ENCODE measurements at regions not wholly inside any gene's neighbourhood (a gene's known extent, or its start where the extent isn't known, plus 50 kb on each side); places are given as distances from the start of the nearest gene placed in this dataset.

DNA sequence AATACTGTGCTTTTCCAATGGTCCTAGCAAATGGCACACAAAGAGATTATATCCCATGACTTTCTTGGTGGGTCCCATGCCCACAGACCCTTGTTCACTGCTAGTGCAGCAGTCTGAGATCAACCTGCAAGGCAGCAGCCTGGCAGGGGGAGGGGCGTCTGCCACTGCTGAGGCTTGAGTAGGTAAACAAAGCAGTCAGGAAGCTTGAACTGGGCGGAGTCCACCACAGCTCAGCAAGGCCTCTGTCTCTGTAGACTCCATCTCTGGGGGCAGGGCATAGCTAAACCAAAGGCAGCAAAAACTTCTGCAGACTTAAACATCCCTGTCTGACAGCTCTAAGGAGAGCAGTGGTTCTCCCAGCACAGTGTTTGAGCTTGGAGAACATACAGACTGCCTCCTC lies 82.9 kb downstream of the ZNF737 start:
- Histone ChIP-seq H3K36me3 (no peaks in the 10 kb centered on the region), H3K4me1 (no peaks in the 10 kb centered on the region), H3K9me3 (peaks cover 0 to 98% (median 9%) of the 10 kb centered on the region in 8 donors), H3K27ac (no peak overlapping the region), H3K4me3 (no peak overlapping the region), H3K27me3 (replicated peaks in 1 of 7) (no peaks in the 10 kb centered on the region)
- TF ChIP-seq POLR2A (IDR thresholded peaks at IDR 0.05) (no peak), POLR2AphosphoS5 (IDR thresholded peaks at IDR 0.05) (no peak)
- TF ChIP-seq, protein P1, sequence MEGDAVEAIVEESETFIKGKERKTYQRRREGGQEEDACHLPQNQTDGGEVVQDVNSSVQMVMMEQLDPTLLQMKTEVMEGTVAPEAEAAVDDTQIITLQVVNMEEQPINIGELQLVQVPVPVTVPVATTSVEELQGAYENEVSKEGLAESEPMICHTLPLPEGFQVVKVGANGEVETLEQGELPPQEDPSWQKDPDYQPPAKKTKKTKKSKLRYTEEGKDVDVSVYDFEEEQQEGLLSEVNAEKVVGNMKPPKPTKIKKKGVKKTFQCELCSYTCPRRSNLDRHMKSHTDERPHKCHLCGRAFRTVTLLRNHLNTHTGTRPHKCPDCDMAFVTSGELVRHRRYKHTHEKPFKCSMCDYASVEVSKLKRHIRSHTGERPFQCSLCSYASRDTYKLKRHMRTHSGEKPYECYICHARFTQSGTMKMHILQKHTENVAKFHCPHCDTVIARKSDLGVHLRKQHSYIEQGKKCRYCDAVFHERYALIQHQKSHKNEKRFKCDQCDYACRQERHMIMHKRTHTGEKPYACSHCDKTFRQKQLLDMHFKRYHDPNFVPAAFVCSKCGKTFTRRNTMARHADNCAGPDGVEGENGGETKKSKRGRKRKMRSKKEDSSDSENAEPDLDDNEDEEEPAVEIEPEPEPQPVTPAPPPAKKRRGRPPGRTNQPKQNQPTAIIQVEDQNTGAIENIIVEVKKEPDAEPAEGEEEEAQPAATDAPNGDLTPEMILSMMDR (IDR thresholded peaks at IDR 0.05 in 8 of 11, conservative IDR thresholded peaks at IDR 0.05 in 3 of 11) = no peak
- WGBS, 5 donors = 53 to 75% (median 68%) methylated on average over 2 of the region's 2 CpGs
- intact Hi-C loops (cut with DNase I; ENCODE audit: low total_unique reads) = no loop called here
- DNase-seq = no peak

DNA sequence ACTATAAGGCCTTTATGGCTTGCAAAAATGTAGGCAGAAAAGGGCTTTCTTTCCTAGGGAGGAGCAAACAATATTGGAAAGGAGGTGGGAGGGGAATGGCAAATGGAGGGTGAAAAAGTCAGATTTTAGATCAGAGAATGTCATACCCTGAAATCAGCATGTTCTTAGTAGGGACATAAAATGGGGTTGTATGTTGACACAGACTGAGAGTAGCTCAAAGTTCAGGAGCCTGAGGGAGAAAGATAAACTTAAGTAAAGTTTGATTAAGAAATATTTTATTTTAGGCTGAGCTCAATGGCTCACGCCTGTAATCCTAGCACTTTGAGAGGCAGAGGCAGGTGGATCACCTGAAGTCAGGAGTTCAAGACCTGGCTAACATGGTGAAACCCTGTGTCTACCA lies 83.8 kb downstream of the ZNF737 start:
- H3K4me1 ChIP-seq = no peaks in the 10 kb centered on the region
- intact Hi-C loops (cut with DNase I; ENCODE audit: low total_unique reads) = no loop called here
- H3K36me3 ChIP-seq = no peaks in the 10 kb centered on the region
- no peaks in the 10 kb centered on the region for H3K27me3 ChIP-seq (replicated peaks in 1 of 7)
- TF ChIP-seq POLR2AphosphoS5 (IDR thresholded peaks at IDR 0.05) (no peak), POLR2A (IDR thresholded peaks at IDR 0.05) (no peak)
- TF ChIP-seq, protein P1 (IDR thresholded peaks at IDR 0.05 in 8 of 11, conservative IDR thresholded peaks at IDR 0.05 in 3 of 11) = no peak
- peaks cover 0 to 98% (median 8%) of the 10 kb centered on the region in 8 donors for H3K9me3 ChIP-seq
- no peak for DNase-seq
- no peak overlapping the region for H3K4me3 ChIP-seq
- H3K27ac ChIP-seq = no peak overlapping the region
- WGBS, 5 donors = 71 to 92% (median 79%) methylated on average over 1 of the region's 1 CpG

DNA sequence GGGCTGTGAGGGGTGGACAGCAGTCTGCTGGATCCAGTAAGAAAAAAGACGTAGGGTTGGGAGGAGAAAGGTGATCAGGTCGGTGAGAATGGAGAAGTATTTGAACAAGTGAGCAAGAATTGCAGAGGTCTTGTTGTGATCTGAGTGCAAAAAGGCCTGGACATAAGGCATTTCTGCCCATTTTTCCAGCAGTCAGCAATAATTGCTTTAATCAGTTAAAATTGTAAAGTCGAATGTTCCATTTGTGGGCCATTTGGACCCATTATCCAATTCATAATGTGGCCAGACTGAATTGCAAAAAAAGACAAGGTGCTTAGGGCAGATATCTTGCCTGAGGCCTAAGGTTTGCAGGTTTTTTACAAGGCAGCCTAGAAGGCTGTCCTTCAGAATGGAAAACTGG lies 86.1 kb downstream of the ZNF737 start:
- no peak overlapping the region for H3K27ac ChIP-seq
- WGBS, 5 donors = 79 to 90% (median 82%) methylated on average over 3 of the region's 3 CpGs
- intact Hi-C loops (cut with DNase I; ENCODE audit: low total_unique reads) = no loop called here
- no peaks in the 10 kb centered on the region for H3K27me3 ChIP-seq (replicated peaks in 1 of 7)
- no peak overlapping the region for H3K4me3 ChIP-seq
- no peak for DNase-seq
- TF ChIP-seq, protein P1 (IDR thresholded peaks at IDR 0.05 in 8 of 11, conservative IDR thresholded peaks at IDR 0.05 in 3 of 11) = no peak
- TF ChIP-seq POLR2A (IDR thresholded peaks at IDR 0.05) = no peak
- no peak for TF ChIP-seq POLR2AphosphoS5 (IDR thresholded peaks at IDR 0.05)
- H3K36me3 ChIP-seq = no peaks in the 10 kb centered on the region
- peaks cover 0 to 98% (median 13%) of the 10 kb centered on the region in 8 donors for H3K9me3 ChIP-seq
- H3K4me1 ChIP-seq = no peaks in the 10 kb centered on the region

DNA sequence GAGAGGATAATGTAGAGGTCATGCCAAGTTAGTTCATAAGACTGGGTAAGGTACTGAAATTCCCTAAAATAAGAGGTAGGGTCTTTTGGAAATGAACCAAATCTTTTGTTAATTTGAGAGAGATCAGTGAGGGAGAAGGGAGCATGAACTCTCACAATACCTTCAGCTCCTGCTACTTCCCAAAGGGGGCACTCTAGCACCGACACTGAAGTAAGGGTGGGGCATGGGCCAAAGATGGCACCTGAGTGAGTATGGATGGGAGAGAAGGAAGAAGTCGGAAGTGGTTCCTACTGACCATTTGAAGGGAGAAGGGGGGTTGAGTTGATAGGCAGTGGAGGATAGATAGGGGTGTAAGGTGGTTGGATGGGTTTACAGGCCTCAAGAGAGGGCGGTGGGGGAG lies 86.6 kb downstream of the ZNF737 start:
- H3K36me3 ChIP-seq = no peaks in the 10 kb centered on the region
- no peaks in the 10 kb centered on the region for H3K27me3 ChIP-seq (replicated peaks in 1 of 7)
- H3K4me1 ChIP-seq = no peaks in the 10 kb centered on the region
- WGBS, 5 donors = 71 to 87% (median 83%) methylated on average over 3 of the region's 3 CpGs
- DNase-seq = no peak
- H3K9me3 ChIP-seq = peaks cover 0 to 98% (median 11%) of the 10 kb centered on the region in 8 donors
- H3K27ac ChIP-seq = no peak overlapping the region
- TF ChIP-seq, protein P1 (IDR thresholded peaks at IDR 0.05 in 8 of 11, conservative IDR thresholded peaks at IDR 0.05 in 3 of 11) = no peak
- no peak for TF ChIP-seq POLR2AphosphoS5 (IDR thresholded peaks at IDR 0.05)
- TF ChIP-seq POLR2A (IDR thresholded peaks at IDR 0.05) = no peak
- H3K4me3 ChIP-seq = no peak overlapping the region
- intact Hi-C loops (cut with DNase I; ENCODE audit: low total_unique reads) = no loop called here
